PC-9 (cell line): ENCODE measurements at regions not wholly inside any gene's neighbourhood (a gene's known extent, or its start where the extent isn't known, plus 50 kb on each side); places are given as distances from the start of the nearest gene placed in this dataset.

Source experiments
- BruUV-seq: library from RNA; stranded (reverse); fragments of 400-500 nt; replicated peaks from 2 replicates; lab custom pipeline; 2021; lab: Mats Ljungman, UMichigan
- CTCF ChIA-PET: fragments of 300-600 bp; sonication (Branson Sonifier 250); formaldehyde crosslinking; loops from one replicate; lab custom pipeline; 2022; ENCODE audit warnings: antibody characterized with exemption; lab: Charles Lee
- POLR2A ChIA-PET: fragments of 300-600 bp; sonication (Branson Sonifier 250); formaldehyde crosslinking; loops from one replicate; lab custom pipeline; 2022; ENCODE audit warnings: antibody characterized with exemption; ENCODE audit not compliant: unreplicated experiment; lab: Charles Lee
- DNase-seq, 2 experiments: peaks; one replicate each; pipeline versions ENCODE4 v3.0.0 to v3.0.0-alpha.2; 2015 to 2022; ENCODE audit warnings: mixed read lengths in 1 of 2
- H2AFZ ChIP-seq: fragments of 200-600 bp; sonication (generic); 2 replicates; pipeline ENCODE4 v1.8.1; 2017; ENCODE audit warnings: antibody characterized with exemption
- H3F3A ChIP-seq: fragments of 200-600 bp; sonication (generic); 2 replicates; pipeline ENCODE4 v1.8.1; 2017; ENCODE audit warnings: antibody characterized with exemption, mild to moderate bottlenecking, low read depth; ENCODE audit not compliant: insufficient read depth
- H3K27ac ChIP-seq: fragments of 200-600 bp; sonication (generic); 2 replicates; pipeline ENCODE4 v1.6.1; 2016; ENCODE audit warnings: mixed run types
- H3K27me3 ChIP-seq: fragments of 200-600 bp; sonication (generic); 2 replicates; pipeline ENCODE4 v1.6.1; 2016; ENCODE audit warnings: low read depth, mixed run types; ENCODE audit not compliant: insufficient read depth
- H3K36me3 ChIP-seq: fragments of 200-600 bp; sonication (generic); 2 replicates; pipeline ENCODE4 v1.6.1; 2016; ENCODE audit warnings: low read depth, mixed run types
- H3K4me1 ChIP-seq: fragments of 200-600 bp; sonication (generic); replicated peaks from 2 replicates; pipeline ENCODE4 v1.6.1; 2016; ENCODE audit warnings: mixed run types; ENCODE audit not compliant: insufficient read depth
- H3K4me2 ChIP-seq: fragments of 200-600 bp; sonication (generic); 2 replicates; pipeline ENCODE4 v1.6.1; 2017; ENCODE audit warnings: mixed run types
- H3K4me3 ChIP-seq: fragments of 200-600 bp; sonication (generic); 2 replicates; pipeline ENCODE4 v1.6.1; 2016; ENCODE audit warnings: mixed run types
- H3K79me2 ChIP-seq: fragments of 200-600 bp; sonication (generic); 2 replicates; pipeline ENCODE4 v1.6.1; 2017; ENCODE audit warnings: low read depth, mixed run types
- H3K9me2 ChIP-seq: fragments of 200-600 bp; sonication (generic); 2 replicates; pipeline ENCODE4 v1.8.1; 2017; ENCODE audit warnings: mild to moderate bottlenecking; ENCODE audit not compliant: insufficient read depth
- H3K9me3 ChIP-seq: fragments of 200-600 bp; sonication (generic); 2 replicates; pipeline ENCODE4 v1.8.1; 2016; ENCODE audit warnings: low read depth; ENCODE audit not compliant: insufficient read depth
- H4K20me1 ChIP-seq: fragments of 200-600 bp; sonication (generic); 2 replicates; pipeline ENCODE4 v1.8.1; 2017; ENCODE audit not compliant: insufficient read depth
- EZH2 ChIP-seq: fragments of 200-600 bp; sonication (generic); IDR thresholded peaks from 2 replicates; pipeline ENCODE4 v1.8.0; 2017; ENCODE audit warnings: antibody characterized with exemption, low read depth
- intact Hi-C: fragments of 100-400 bp; cut with micrococcal nuclease; formaldehyde crosslinking; loops from one replicate; pipeline ENCODE4 v1.10.0; 2022; ENCODE audit not compliant: unreplicated experiment
- TF ChIP-seq, protein P1 (sequence below): fragments of 200-600 bp; sonication (generic); conservative IDR thresholded peaks from 2 replicates; pipeline ENCODE4 v1.6.1; 2017; ENCODE audit warnings: mixed run types, antibody characterized with exemption, mild to moderate bottlenecking, moderate library complexity

- ChIA-PET CTCF (no interaction called here), POLR2A (no interaction called here)
- intact Hi-C loops: no loop called here
Observed at GRCh38 chr6:86440608-86441007, 496.7 kb upstream of the HTR1E start.

GRCh38 chr6:86423571-86423970, 513.8 kb upstream of the HTR1E start:
- intact Hi-C loops: no loop called here
- ChIA-PET CTCF (no interaction called here), POLR2A (no interaction called here)
- H2AFZ ChIP-seq: no peak overlapping the region
- TF ChIP-seq, protein P1, sequence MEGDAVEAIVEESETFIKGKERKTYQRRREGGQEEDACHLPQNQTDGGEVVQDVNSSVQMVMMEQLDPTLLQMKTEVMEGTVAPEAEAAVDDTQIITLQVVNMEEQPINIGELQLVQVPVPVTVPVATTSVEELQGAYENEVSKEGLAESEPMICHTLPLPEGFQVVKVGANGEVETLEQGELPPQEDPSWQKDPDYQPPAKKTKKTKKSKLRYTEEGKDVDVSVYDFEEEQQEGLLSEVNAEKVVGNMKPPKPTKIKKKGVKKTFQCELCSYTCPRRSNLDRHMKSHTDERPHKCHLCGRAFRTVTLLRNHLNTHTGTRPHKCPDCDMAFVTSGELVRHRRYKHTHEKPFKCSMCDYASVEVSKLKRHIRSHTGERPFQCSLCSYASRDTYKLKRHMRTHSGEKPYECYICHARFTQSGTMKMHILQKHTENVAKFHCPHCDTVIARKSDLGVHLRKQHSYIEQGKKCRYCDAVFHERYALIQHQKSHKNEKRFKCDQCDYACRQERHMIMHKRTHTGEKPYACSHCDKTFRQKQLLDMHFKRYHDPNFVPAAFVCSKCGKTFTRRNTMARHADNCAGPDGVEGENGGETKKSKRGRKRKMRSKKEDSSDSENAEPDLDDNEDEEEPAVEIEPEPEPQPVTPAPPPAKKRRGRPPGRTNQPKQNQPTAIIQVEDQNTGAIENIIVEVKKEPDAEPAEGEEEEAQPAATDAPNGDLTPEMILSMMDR: no peak
- TF ChIP-seq EZH2: no peak
- no peaks in the 10 kb centered on the region for H4K20me1 ChIP-seq
- no peak overlapping the region for H3K27ac ChIP-seq
- no TSS peak for BruUV-seq
- no peaks in the 10 kb centered on the region for H3K9me3 ChIP-seq
- H3K4me1 ChIP-seq: no peaks in the 10 kb centered on the region
- H3K4me3 ChIP-seq: no peak overlapping the region
- H3K27me3 ChIP-seq: no peaks in the 10 kb centered on the region
- no peaks in the 10 kb centered on the region for H3K9me2 ChIP-seq
- no peaks in the 10 kb centered on the region for H3F3A ChIP-seq
- no peaks in the 10 kb centered on the region for H3K36me3 ChIP-seq
- no peak overlapping the region for H3K4me2 ChIP-seq
- no peaks in the 10 kb centered on the region for H3K79me2 ChIP-seq
- no peak for DNase-seq

More at GRCh38 chr6:86440608-86441007, 496.7 kb upstream of the HTR1E start:
- no peak overlapping the region for H3K4me2 ChIP-seq
- no peaks in the 10 kb centered on the region for H3K79me2 ChIP-seq
- H3K9me2 ChIP-seq: no peaks in the 10 kb centered on the region
- no peak overlapping the region for H3K4me3 ChIP-seq
- DNase-seq: no peak
- no peaks in the 10 kb centered on the region for H4K20me1 ChIP-seq
- TF ChIP-seq, protein P1: no peak
- TF ChIP-seq EZH2: no peak
- no peaks in the 10 kb centered on the region for H3F3A ChIP-seq
- no peak overlapping the region for H2AFZ ChIP-seq
- H3K4me1 ChIP-seq: no peaks in the 10 kb centered on the region
- H3K27ac ChIP-seq: no peak overlapping the region
- H3K27me3 ChIP-seq: no peaks in the 10 kb centered on the region
- H3K9me3 ChIP-seq: no peaks in the 10 kb centered on the region
- BruUV-seq: no TSS peak
- no peaks in the 10 kb centered on the region for H3K36me3 ChIP-seq

GRCh38 chr6:86412057-86412456, 525.3 kb upstream of the HTR1E start:
- BruUV-seq: no TSS peak
- Histone ChIP-seq H3K9me3 (no peaks in the 10 kb centered on the region), H3K27ac (no peak overlapping the region), H3F3A (no peaks in the 10 kb centered on the region), H4K20me1 (no peaks in the 10 kb centered on the region), H3K4me2 (no peak overlapping the region), H3K9me2 (no peaks in the 10 kb centered on the region), H3K4me3 (no peak overlapping the region), H3K27me3 (no peaks in the 10 kb centered on the region), H2AFZ (no peak overlapping the region), H3K79me2 (no peaks in the 10 kb centered on the region), H3K4me1 (no peaks in the 10 kb centered on the region), H3K36me3 (no peaks in the 10 kb centered on the region)
- intact Hi-C loops: no loop called here
- DNase-seq: no peak
- CTCF ChIA-PET: no interaction called here
- POLR2A ChIA-PET: no interaction called here
- TF ChIP-seq EZH2: no peak
- TF ChIP-seq, protein P1: no peak
